DND-41 (cell line): ENCODE measurements at regions not wholly inside any gene's neighbourhood (a gene's known extent, or its start where the extent isn't known, plus 50 kb on each side); places are given as distances from the start of the nearest gene placed in this dataset.

Source experiments
- CTCF ChIP-seq: IDR thresholded peaks from 2 replicates; pipeline ENCODE4 v1.5.1; 2012; ENCODE audit warnings: borderline replicate concordance, low read length, moderate library complexity, mild to moderate bottlenecking; ENCODE audit not compliant: poor library complexity, severe bottlenecking; ENCODE audit errors: extremely low read depth
- EZH2 ChIP-seq: IDR thresholded peaks from 3 replicates; pipeline ENCODE4 v1.6.1; 2012; ENCODE audit warnings: borderline replicate concordance, low read depth, mild to moderate bottlenecking, moderate library complexity, low read length, inconsistent platforms; ENCODE audit not compliant: severe bottlenecking

GRCh38 chr5:103414604-103415003, 148.0 kb downstream of the NUDT12 start:
- no peak for TF ChIP-seq CTCF
- no peak for TF ChIP-seq EZH2
